NCI-H2196 treated with DMSO at 0.1 percent for 48 hours (cell line): ENCODE measurements at regions not wholly inside any gene's neighbourhood (a gene's known extent, or its start where the extent isn't known, plus 50 kb on each side); places are given as distances from the start of the nearest gene placed in this dataset.

ENCODE experiments used
- DNase-seq: peaks from one replicate; lab custom pipeline; 2025; ENCODE audit not compliant: unreplicated experiment; lab: John Stamatoyannopoulos, UW

- no peak for DNase-seq
Measured at GRCh38 chr1:221067721-221068120, 188.5 kb downstream of the HLX start.

- no peak for DNase-seq
Measured at GRCh38 chr1:221069178-221069903, 190.1 kb downstream of the HLX start.

GRCh38 chr1:221069986-221070385 is 190.7 kb downstream of the HLX start:
- no peak for DNase-seq

- no peak for DNase-seq
Measured at GRCh38 chr1:221071777-221072176, 192.5 kb downstream of the HLX start.

GRCh38 chr1:221072214-221072613 is 193.0 kb downstream of the HLX start:
- no peak for DNase-seq

GRCh38 chr1:221074332-221074731 is 195.1 kb downstream of the HLX start:
- DNase-seq, result no peak

- DNase-seq, result no peak
Measured at GRCh38 chr1:221075911-221076310, 196.7 kb downstream of the HLX start.

- no peak for DNase-seq
Measured at GRCh38 chr1:221076391-221076811, 197.2 kb downstream of the HLX start.

- no peak for DNase-seq
Measured at GRCh38 chr1:221078260-221078965, 199.2 kb downstream of the HLX start.

GRCh38 chr1:221083902-221084301 is 204.7 kb downstream of the HLX start:
- DNase-seq, result no peak

- no peak for DNase-seq
Measured at GRCh38 chr1:221084681-221085080, 205.4 kb downstream of the HLX start.

- no peak for DNase-seq
Measured at GRCh38 chr1:221085701-221086375, 206.6 kb downstream of the HLX start.

- DNase-seq, result no peak
Measured at GRCh38 chr1:221087919-221088318, 208.7 kb downstream of the HLX start.

GRCh38 chr1:221089273-221089672 is 210.0 kb downstream of the HLX start:
- no peak for DNase-seq

GRCh38 chr1:221089803-221090202 is 210.6 kb downstream of the HLX start:
- DNase-seq, result no peak

- DNase-seq, result no peak
Measured at GRCh38 chr1:221093903-221094791, 214.9 kb downstream of the HLX start.

- DNase-seq, result no peak
Measured at GRCh38 chr1:221097479-221098281, 218.4 kb downstream of the HLX start.

GRCh38 chr1:221098471-221099405 is 219.5 kb downstream of the HLX start:
- no peak for DNase-seq
